K562 (cell line): ENCODE measurements at regions not wholly inside any gene's neighbourhood (a gene's known extent, or its start where the extent isn't known, plus 50 kb on each side); places are given as distances from the start of the nearest gene placed in this dataset.
A peak's percentile ranks its signal among the peaks of the same experiment; 100 is the strongest.

Experiments
- ATAC-seq: fragments of 200-7000 bp; cut with Tn5 transposase; 3 replicates; pipeline ENCODE4 v1.9.1; 2020; ENCODE audit warnings: moderate library complexity
- BruUV-seq: library from RNA; stranded (reverse); fragments of 400-500 nt; replicated peaks from 2 replicates; lab custom pipeline; 2021; lab: Mats Ljungman, UMichigan
- CTCF ChIA-PET: fragments of 300-600 bp; formaldehyde crosslinking; extraction: SDS; loops from one replicate; lab custom pipeline; 2021; ENCODE audit warnings: low intra/inter-chr PET ratio; lab: Yijun Ruan, JAX
- POLR2A ChIA-PET: fragments of 300-600, 350-650 bp; sonication (Branson Sonifier 250); formaldehyde crosslinking; extraction: SDS; loops from one replicate; lab custom pipeline; 2021; ENCODE audit warnings: antibody characterized with exemption, inconsistent platforms; lab: Yijun Ruan, JAX
- DNase-seq, 4 experiments: peaks; one replicate each; pipeline versions ENCODE4 v3.0.0 to v3.0.0-alpha.2; 2011 to 2018; ENCODE audit warnings: low spot score in 3 of 4, mixed read lengths in 3 of 4; ENCODE audit errors: extremely low read depth in 1 of 4
- FAIRE-seq: peaks from 2 replicates; lab custom pipeline; 2011; peaks lifted over from hg19 to GRCh38; lab: Jason Lieb, UNC
- H2AFZ ChIP-seq: 2 replicates; pipeline ENCODE4 v1.6.0; 2011; ENCODE audit warnings: low read depth, low read length, control low read depth, inconsistent platforms
- H3K27ac ChIP-seq: fragments of 200-600 bp; 3 replicates; pipeline ENCODE4 v1.8.0; 2011; ENCODE audit warnings: low read depth, mild to moderate bottlenecking, control low read depth, inconsistent platforms, low read length, moderate library complexity, mixed read lengths; ENCODE audit errors: extremely low read depth
- H3K27me3 ChIP-seq, 2 experiments: fragments of 300-600 bp in 1 of 2; 2 replicates in 1 of 2; 3 replicates in 1 of 2; pipeline versions ENCODE4 v1.6.0 to v1.8.0; 2011; ENCODE audit warnings: inconsistent platforms in 2 of 2, low read length in 2 of 2, mild to moderate bottlenecking in 1 of 2, mixed read lengths in 1 of 2, moderate library complexity in 1 of 2; ENCODE audit not compliant: control insufficient read depth in 2 of 2, insufficient read depth in 2 of 2
- H3K36me3 ChIP-seq: fragments of 300-600 bp; 3 replicates; pipeline ENCODE4 v1.8.0; 2011; ENCODE audit warnings: mild to moderate bottlenecking, low read length, inconsistent platforms; ENCODE audit not compliant: control insufficient read depth, insufficient read depth
- H3K4me1 ChIP-seq, 2 experiments: fragments of 200-600 bp in 1 of 2; replicated peaks in 1 of 2; 2 replicates in 1 of 2; 3 replicates in 1 of 2; pipeline versions ENCODE4 v1.5.1 to v1.8.0; 2011; ENCODE audit warnings: inconsistent platforms in 2 of 2, low read length in 2 of 2, mild to moderate bottlenecking in 1 of 2, mixed read lengths in 1 of 2, moderate library complexity in 1 of 2; ENCODE audit not compliant: control insufficient read depth in 2 of 2, insufficient read depth in 2 of 2
- H3K4me2 ChIP-seq: 2 replicates; pipeline ENCODE4 v1.6.1; 2011; ENCODE audit warnings: low read length, control low read depth, inconsistent platforms, mixed read lengths; ENCODE audit not compliant: insufficient read depth
- H3K4me3 ChIP-seq: fragments of 200-600 bp; sonication (generic), shearing (Covaris generic); 2 replicates; pipeline ENCODE4 v1.5.1; 2016; ENCODE audit warnings: control low read depth, inconsistent platforms
- H3K79me2 ChIP-seq: fragments of 200-600 bp; 3 replicates; pipeline ENCODE4 v1.8.0; 2011; ENCODE audit warnings: low read length, inconsistent platforms; ENCODE audit not compliant: control insufficient read depth, insufficient read depth
- H3K9ac ChIP-seq, 2 experiments: 2 replicates each; pipeline versions ENCODE4 v1.6.0 to v1.6.1; 2011; ENCODE audit warnings: low read depth in 2 of 2, low read length in 2 of 2, control low read depth in 1 of 2, inconsistent platforms in 1 of 2, mild to moderate bottlenecking in 1 of 2, mixed read lengths in 1 of 2; ENCODE audit not compliant: insufficient read depth in 1 of 2
- H3K9me1 ChIP-seq: one replicate; pipeline ENCODE4 v1.6.0; 2011; ENCODE audit warnings: inconsistent platforms, mild to moderate bottlenecking, low read length, moderate library complexity; ENCODE audit not compliant: control insufficient read depth, insufficient read depth
- H3K9me3 ChIP-seq: replicated peaks from 2 replicates; pipeline ENCODE4 v1.5.1; 2011; ENCODE audit warnings: low read depth, low read length, inconsistent platforms; ENCODE audit not compliant: control insufficient read depth, insufficient read depth
- H4K20me1 ChIP-seq: replicated peaks from 2 replicates; pipeline ENCODE4 v1.6.1; 2011; ENCODE audit warnings: low read length, inconsistent platforms, mixed read lengths; ENCODE audit not compliant: control insufficient read depth, insufficient read depth
- ARID2 ChIP-seq: fragments of 450-650 bp; IDR thresholded peaks from 2 replicates; pipeline ENCODE4 v1.6.1; 2017; ENCODE audit warnings: antibody characterized with exemption, mild to moderate bottlenecking
- GABPA ChIP-seq: fragments of 200-800 bp; sonication (Bioruptor generic); conservative IDR thresholded peaks from 2 replicates; pipeline ENCODE4 v1.6.1; 2016; ENCODE audit warnings: low read depth, missing genetic modification characterization, missing compliant biosample characterization
- HDAC8 ChIP-seq: fragments of 450-650 bp; IDR thresholded peaks from 2 replicates; pipeline ENCODE4 v1.6.1; 2016; ENCODE audit warnings: mild to moderate bottlenecking, missing genetic modification characterization, moderate library complexity, missing compliant biosample characterization
- RAD21 ChIP-seq, 2 experiments: fragments of 250-450 bp in 1 of 2; fragments of 450-650 bp in 1 of 2; sonication (Bioruptor Pico) in 1 of 2; formaldehyde crosslinking in 1 of 2; IDR thresholded peaks in 1 of 2; conservative IDR thresholded peaks in 1 of 2; 2 replicates each; pipeline versions ENCODE4 v1.4.0 to v1.8.0; 2020 to 2022; ENCODE audit warnings: mild to moderate bottlenecking in 2 of 2, moderate library complexity in 1 of 2
- WGBS: fragments of 100-300 bp; shearing (Covaris generic); methylation state at CpG from one replicate; pipeline ENCODE4 v1.1.6; 2016; ENCODE audit warnings: low coverage, mixed read lengths; ENCODE audit not compliant: insufficient coverage; ENCODE audit errors: missing lambda C conversion rate; 5-methylcytosine and 5-hydroxymethylcytosine counted together
- in situ Hi-C: fragments of 300-500 bp; cut with MboI; formaldehyde crosslinking; loops from 4 replicates; pipeline ENCODE4 v1.15.0; 2018; ENCODE audit warnings: inconsistent platforms, mixed read lengths
- intact Hi-C: fragments of 100-400 bp; cut with micrococcal nuclease; formaldehyde crosslinking; loops from 2 replicates; pipeline ENCODE4 v1.14.2; 2022
- TF ChIP-seq, protein P1 (sequence below), 3 experiments: IDR thresholded peaks in 2 of 3; conservative IDR thresholded peaks in 1 of 3; 2 replicates each; pipeline ENCODE4 v1.5.1; 2011 to 2012; ENCODE audit warnings: low read length in 3 of 3, mild to moderate bottlenecking in 3 of 3, control low read depth in 2 of 3, improper control_type of control experiment in 1 of 3, inconsistent platforms in 1 of 3, low read depth in 1 of 3, mixed read lengths in 1 of 3, moderate library complexity in 1 of 3; ENCODE audit not compliant: insufficient read depth in 2 of 3

DNA sequence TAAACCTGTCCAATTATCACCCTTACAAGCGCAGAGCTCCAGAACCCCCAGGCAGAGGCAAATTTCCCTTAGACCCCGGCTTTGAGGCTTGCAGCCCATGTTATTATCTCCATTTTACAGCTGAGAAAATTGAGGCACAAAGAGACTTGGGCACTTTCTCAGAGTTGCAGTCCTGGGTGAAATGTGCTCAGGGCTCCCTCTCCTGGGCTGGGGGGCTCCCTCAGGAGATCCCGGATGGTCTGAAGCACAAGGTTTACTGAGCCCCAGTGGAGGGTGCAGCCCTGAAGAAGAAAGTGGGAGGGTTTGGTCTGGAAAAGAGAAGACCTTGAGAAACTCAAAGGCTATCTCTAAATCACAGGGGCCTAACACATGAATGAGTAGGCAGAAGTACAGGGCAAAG lies 156.6 kb downstream of the CYRIA start:
- H3K27ac ChIP-seq: no peak overlapping the region
- no peaks in the 10 kb centered on the region; the same call in 1 of the 2 replicates for H4K20me1 ChIP-seq
- no peak for TF ChIP-seq GABPA (tag)
- peak in 1 of 2 experiments; percentile 31; a peak in 1 of 4 replicates for TF ChIP-seq RAD21 (CRISPR knock-in tag; conservative IDR thresholded peaks at IDR 0.05 in 1 of 2, IDR thresholded peaks at IDR 0.05 in 1 of 2)
- intact Hi-C loops (loop anchor here (5.0 kb wide), 1 partner anchor 572 kb away; no protein-coding TSS in a partner anchor), in situ Hi-C loops (no loop called here)
- H2AFZ ChIP-seq: no peak overlapping the region
- 3% methylated on average over 3 of the region's 3 CpGs for WGBS
- H3K9me1 ChIP-seq: no peaks in the 10 kb centered on the region
- H3K9ac ChIP-seq: no peak overlapping the region
- no peaks in the 10 kb centered on the region for H3K79me2 ChIP-seq
- peaks cover 7 to 22% of the 10 kb centered on the region in 2 experiments; a peak in 3 of 5 replicates for H3K27me3 ChIP-seq
- ATAC-seq (peak; percentile 29; the same call in 1 of the 3 replicates), FAIRE-seq (no peak), DNase-seq (no peak)
- BruUV-seq: no TSS peak
- H3K9me3 ChIP-seq: no peaks in the 10 kb centered on the region
- CTCF ChIA-PET: no interaction called here
- peaks cover 0 to 9% of the 10 kb centered on the region in 2 experiments; a peak in 1 of 5 replicates for H3K4me1 ChIP-seq
- POLR2A ChIA-PET: no interaction called here
- H3K36me3 ChIP-seq: no peaks in the 10 kb centered on the region
- H3K4me3 ChIP-seq: no peak overlapping the region
- no peak overlapping the region for H3K4me2 ChIP-seq

DNA sequence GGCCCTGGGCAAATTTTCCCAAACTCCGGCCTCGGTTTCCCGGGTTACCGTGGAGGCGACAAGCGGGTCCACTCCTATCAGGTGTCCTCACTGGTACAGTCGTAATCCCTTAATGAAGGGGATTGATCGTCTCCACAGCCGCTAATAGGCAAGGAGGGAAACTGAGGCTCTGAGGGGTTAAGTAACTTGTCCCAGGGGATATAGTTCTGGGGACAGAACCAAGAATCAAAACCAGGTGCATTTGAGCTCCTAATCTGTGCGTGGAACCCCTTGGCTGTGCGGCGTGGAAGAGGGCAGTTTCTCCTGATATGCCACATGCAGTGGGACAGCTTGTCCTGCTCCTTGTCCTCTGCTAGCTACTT lies 157.2 kb downstream of the CYRIA start:
- WGBS: 8% methylated on average over 12 of the region's 12 CpGs

More for the DNA sequence above, 157.2 kb downstream of the CYRIA start:
- ATAC-seq (no peak), DNase-seq (no peak), FAIRE-seq (no peak)
- in situ Hi-C loops (no loop called here), intact Hi-C loops (loop anchor here (5.0 kb wide), 1 partner anchor 571 kb away; no protein-coding TSS in a partner anchor)
- Histone ChIP-seq H3K4me3 (no peak overlapping the region), H3K27me3 (peaks cover 7 to 22% of the 10 kb centered on the region in 2 experiments; a peak in 3 of 5 replicates), H3K36me3 (no peaks in the 10 kb centered on the region), H3K27ac (no peak overlapping the region), H3K79me2 (no peaks in the 10 kb centered on the region), H3K9me3 (no peaks in the 10 kb centered on the region), H3K9me1 (no peaks in the 10 kb centered on the region), H4K20me1 (no peaks in the 10 kb centered on the region; the same call in 1 of the 2 replicates), H3K4me1 (peaks cover 0 to 9% of the 10 kb centered on the region in 2 experiments; a peak in 1 of 5 replicates), H3K4me2 (no peak overlapping the region), H2AFZ (no peak overlapping the region), H3K9ac (no peak overlapping the region)
- ChIA-PET CTCF (no interaction called here), POLR2A (no interaction called here)
- TF ChIP-seq, protein P1, sequence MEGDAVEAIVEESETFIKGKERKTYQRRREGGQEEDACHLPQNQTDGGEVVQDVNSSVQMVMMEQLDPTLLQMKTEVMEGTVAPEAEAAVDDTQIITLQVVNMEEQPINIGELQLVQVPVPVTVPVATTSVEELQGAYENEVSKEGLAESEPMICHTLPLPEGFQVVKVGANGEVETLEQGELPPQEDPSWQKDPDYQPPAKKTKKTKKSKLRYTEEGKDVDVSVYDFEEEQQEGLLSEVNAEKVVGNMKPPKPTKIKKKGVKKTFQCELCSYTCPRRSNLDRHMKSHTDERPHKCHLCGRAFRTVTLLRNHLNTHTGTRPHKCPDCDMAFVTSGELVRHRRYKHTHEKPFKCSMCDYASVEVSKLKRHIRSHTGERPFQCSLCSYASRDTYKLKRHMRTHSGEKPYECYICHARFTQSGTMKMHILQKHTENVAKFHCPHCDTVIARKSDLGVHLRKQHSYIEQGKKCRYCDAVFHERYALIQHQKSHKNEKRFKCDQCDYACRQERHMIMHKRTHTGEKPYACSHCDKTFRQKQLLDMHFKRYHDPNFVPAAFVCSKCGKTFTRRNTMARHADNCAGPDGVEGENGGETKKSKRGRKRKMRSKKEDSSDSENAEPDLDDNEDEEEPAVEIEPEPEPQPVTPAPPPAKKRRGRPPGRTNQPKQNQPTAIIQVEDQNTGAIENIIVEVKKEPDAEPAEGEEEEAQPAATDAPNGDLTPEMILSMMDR (IDR thresholded peaks at IDR 0.05 in 2 of 3, conservative IDR thresholded peaks at IDR 0.05 in 1 of 3; ENCODE audit: insufficient read depth in 2 of 3, low read depth in 1 of 3, low read length in 3 of 3): 0 out of 6 replicates have a peak, but pooled peaks of 1 of the 3 experiments have one; percentile 4
- TF ChIP-seq HDAC8 (tag): no peak
- TF ChIP-seq ARID2: no peak
- BruUV-seq: no TSS peak
